NCI-H1048 (cell line): ENCODE measurements at regions not wholly inside any gene's neighbourhood (a gene's known extent, or its start where the extent isn't known, plus 50 kb on each side); places are given as distances from the start of the nearest gene placed in this dataset.

Experiments
- DNase-seq: peaks from one replicate; lab custom pipeline; 2025; lab: John Stamatoyannopoulos, UW

- no peak for DNase-seq
These were observed 355.3 kb downstream of the ZSWIM6 start for GRCh38 chr5:61687371-61687770.

GRCh38 chr5:61689153-61689846, 357.2 kb downstream of the ZSWIM6 start:
- no peak for DNase-seq

- DNase-seq, result no peak
These were observed 365.9 kb downstream of the ZSWIM6 start for GRCh38 chr5:61697809-61698558.

- no peak for DNase-seq
These were observed 370.0 kb downstream of the ZSWIM6 start for GRCh38 chr5:61701877-61702602.

- no peak for DNase-seq
These were observed 370.7 kb downstream of the ZSWIM6 start for GRCh38 chr5:61702784-61703183.

- no peak for DNase-seq
These were observed 372.2 kb downstream of the ZSWIM6 start for GRCh38 chr5:61704289-61704688.

GRCh38 chr5:61706751-61707150, 374.7 kb downstream of the ZSWIM6 start:
- no peak for DNase-seq

- DNase-seq, result no peak
These were observed 387.1 kb downstream of the ZSWIM6 start for GRCh38 chr5:61719124-61719523.

- no peak for DNase-seq
These were observed 388.8 kb downstream of the ZSWIM6 start for GRCh38 chr5:61720829-61721228.

GRCh38 chr5:61724102-61724501, 392.0 kb downstream of the ZSWIM6 start:
- DNase-seq, result no peak

- DNase-seq, result no peak
These were observed 396.2 kb downstream of the ZSWIM6 start for GRCh38 chr5:61728287-61728686.

GRCh38 chr5:61730866-61731265, 398.8 kb downstream of the ZSWIM6 start:
- DNase-seq, result no peak

GRCh38 chr5:61731267-61731945, 399.3 kb downstream of the ZSWIM6 start:
- no peak for DNase-seq

GRCh38 chr5:61731946-61732314, 399.9 kb downstream of the ZSWIM6 start:
- DNase-seq, result no peak

GRCh38 chr5:61732369-61732768, 400.3 kb downstream of the ZSWIM6 start:
- DNase-seq, result no peak

GRCh38 chr5:61732796-61733195, 400.7 kb downstream of the ZSWIM6 start:
- DNase-seq, result no peak

GRCh38 chr5:61734001-61734400, 401.9 kb downstream of the ZSWIM6 start:
- no peak for DNase-seq

GRCh38 chr5:61734966-61735365, 402.9 kb downstream of the ZSWIM6 start:
- DNase-seq, result no peak

- no peak for DNase-seq
These were observed 403.5 kb downstream of the ZSWIM6 start for GRCh38 chr5:61735531-61735930.

GRCh38 chr5:61735995-61736394, 403.9 kb downstream of the ZSWIM6 start:
- DNase-seq, result no peak

- DNase-seq, result no peak
These were observed 405.4 kb downstream of the ZSWIM6 start for GRCh38 chr5:61737301-61737963.

- DNase-seq, result no peak
These were observed 405.9 kb downstream of the ZSWIM6 start for GRCh38 chr5:61737964-61738340.
